HG02623 (cell line): ENCODE measurements at regions not wholly inside any gene's neighbourhood (a gene's known extent, or its start where the extent isn't known, plus 50 kb on each side); places are given as distances from the start of the nearest gene placed in this dataset.
"Not testable (repeated sequence)": the region's sequence is repeated elsewhere in the genome, so short reads cannot be mapped to it uniquely, and the experiment has no call there.

ENCODE experiments used
- ATAC-seq: cut with Tn5 transposase; IDR thresholded peaks from one replicate; pipeline ENCODE4 v1.9.1; 2021; ENCODE audit warnings: moderate library complexity; ENCODE audit not compliant: unreplicated experiment

DNA sequence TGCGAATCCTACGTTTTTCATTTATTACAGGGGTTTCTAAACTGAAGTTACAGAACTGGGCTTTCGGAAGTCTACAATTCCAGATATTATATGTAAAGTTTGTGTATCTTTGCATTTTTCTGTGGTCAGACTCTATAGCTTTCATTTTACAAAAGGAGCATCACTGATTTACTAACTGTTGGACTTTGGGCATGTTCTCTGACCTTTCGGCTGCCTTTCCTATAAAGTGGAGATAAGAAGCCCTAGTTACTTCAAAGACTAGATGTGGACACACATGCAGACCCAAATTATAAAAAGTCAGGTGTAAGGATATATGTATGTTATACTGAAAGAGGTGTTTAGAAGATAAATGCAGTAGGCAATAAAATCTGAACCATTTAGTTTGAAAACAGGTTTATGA, 126.6 kb upstream of the PRKCQ start:
- ATAC-seq = no peak

DNA sequence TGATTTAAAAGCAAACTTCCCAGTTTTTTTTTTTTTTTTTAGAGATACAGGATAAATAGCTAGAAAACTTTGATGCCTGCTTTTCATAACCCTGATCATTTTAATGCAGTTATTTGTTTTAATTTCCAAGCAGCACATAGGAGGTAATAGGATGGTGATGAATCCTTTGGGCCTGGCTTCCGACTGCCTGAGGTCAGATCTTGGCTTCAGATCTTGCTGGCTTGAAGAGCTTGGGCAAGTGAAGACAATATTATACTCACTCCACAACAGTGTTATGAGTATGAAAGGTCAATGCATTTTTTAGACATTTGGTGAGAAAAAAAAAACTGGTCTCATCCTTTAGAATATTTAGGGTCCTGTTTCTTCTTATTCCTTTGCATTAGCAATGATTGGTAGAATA, 124.8 kb upstream of the PRKCQ start:
- no peak for ATAC-seq

- ATAC-seq = not testable (repeated sequence)
These were observed 122.8 kb upstream of the PRKCQ start for GRCh38 chr10:6702833-6703232.

- ATAC-seq = no peak
These were observed 122.0 kb upstream of the PRKCQ start for GRCh38 chr10:6702030-6702429.

DNA sequence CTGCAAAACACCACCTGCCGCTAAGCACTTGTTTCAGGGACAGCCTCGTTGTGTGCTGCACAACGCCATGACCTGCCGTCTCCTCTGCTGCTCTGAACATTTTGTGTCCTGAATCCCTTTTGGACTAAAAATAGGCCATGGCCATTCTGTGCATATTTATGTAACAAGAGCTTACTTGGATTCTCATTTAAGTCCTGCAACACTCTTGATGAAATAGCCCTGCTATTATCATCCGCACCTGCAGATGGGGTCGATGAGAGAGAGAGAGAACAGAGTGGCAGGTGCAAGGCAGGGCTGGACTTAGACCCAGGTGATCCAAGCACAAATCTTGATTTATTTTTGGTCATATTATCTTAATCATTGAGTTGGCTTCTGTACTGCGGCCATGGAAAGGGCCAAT, 121.2 kb upstream of the PRKCQ start:
- ATAC-seq = no peak

DNA sequence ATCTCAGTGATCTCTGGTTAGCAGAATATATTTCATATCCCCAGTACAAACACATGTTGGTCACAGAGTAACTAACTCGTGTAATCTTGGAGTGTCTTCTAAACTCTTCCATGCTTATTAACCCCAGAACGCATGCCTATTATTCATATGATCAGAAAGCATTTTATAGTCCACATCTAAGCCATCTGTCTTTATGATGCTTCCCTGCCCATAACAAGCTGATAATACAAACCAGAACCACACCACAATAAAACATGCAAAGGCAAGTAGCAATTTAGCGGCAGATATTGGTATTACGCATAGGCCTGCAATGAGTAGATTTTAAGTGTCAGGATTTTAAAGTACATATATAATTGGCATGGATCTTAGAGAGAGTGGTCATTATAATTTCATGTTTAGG, 120.0 kb upstream of the PRKCQ start:
- ATAC-seq = no peak

GRCh38 chr10:6699336-6699735, 119.3 kb upstream of the PRKCQ start:
- ATAC-seq = no peak

- no peak for ATAC-seq
These were observed 115.4 kb upstream of the PRKCQ start for GRCh38 chr10:6695519-6695918.

GRCh38 chr10:6694447-6695140, 114.5 kb upstream of the PRKCQ start:
- no peak for ATAC-seq

DNA sequence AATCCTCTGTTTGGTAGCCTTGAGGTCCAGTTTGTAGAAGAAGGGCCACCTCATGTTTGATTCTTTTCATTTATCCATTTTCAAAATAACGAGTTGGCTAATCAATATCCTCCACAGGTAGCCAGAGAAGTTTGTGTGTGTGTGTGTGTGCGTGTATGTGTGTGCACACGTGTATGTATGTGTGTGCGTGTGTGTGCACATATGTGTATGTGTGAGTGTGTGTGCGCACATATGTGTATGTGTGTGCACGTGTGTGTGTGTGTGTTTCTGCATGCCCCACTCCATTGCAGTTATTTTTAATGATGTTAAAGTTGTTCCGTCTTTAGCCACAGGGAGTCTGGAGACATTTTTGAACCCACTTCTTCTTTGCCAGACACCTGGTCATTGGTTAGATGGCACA, 112.8 kb upstream of the PRKCQ start:
- no peak for ATAC-seq

DNA sequence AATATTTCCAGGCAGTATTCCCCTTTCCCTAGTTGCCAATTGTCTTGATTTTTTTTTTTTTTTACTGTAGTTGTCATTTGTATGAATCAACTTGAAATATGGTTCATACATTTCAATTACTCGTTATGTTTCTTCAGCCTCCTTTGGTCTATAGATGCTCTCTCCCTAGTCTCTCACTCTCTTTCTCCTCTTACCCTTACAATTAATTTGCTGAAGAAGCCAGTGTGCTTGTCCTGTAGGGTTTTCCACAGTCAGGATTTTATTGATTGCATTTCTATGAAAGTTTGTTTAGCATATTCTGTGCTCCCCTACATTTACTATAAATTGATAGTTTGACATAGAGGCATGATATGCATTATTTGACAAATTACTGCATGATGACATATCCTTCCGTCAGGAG, 112.0 kb upstream of the PRKCQ start:
- no peak for ATAC-seq

DNA sequence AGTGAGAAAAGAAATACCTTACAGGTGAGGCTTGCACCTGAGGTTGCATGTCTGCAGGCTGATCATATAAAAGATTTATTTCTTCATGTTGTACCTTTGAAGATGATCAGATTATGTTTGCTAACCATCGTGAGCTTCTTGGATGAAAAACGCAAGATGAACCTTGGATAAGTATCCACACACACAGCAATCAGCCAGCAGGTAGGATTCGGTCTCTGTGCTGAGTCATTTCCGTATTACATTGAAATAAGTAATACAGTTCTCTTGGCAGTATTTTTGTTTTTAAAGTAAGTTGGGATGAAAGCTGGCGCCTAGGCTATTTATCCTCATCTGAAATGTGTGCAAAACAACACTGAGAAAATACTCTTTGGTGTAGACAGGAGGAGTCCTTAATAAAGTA, 109.0 kb upstream of the PRKCQ start:
- no peak for ATAC-seq

GRCh38 chr10:6680735-6681134, 100.7 kb upstream of the PRKCQ start:
- ATAC-seq = no peak

DNA sequence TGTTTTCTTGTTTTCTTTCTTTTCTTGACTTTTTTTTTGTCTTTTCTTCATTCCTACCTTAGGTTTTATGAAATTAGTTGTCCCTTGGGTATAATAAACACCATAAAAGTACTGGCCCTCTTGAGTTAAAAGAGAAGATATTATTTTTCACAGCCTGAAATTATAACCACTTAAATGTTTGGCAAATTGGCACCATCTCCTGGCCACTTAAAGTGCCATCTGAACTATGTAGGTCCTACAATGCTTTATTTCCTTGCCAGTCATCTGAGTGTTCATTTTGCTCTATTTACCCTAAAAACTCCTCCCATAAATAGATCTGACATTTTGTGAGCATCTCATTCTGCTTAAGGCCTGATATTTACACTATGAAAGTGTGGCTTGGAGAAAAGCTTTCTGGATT, 98.9 kb upstream of the PRKCQ start:
- no peak for ATAC-seq

- no peak for ATAC-seq
These were observed 98.2 kb upstream of the PRKCQ start for GRCh38 chr10:6678211-6678803.

DNA sequence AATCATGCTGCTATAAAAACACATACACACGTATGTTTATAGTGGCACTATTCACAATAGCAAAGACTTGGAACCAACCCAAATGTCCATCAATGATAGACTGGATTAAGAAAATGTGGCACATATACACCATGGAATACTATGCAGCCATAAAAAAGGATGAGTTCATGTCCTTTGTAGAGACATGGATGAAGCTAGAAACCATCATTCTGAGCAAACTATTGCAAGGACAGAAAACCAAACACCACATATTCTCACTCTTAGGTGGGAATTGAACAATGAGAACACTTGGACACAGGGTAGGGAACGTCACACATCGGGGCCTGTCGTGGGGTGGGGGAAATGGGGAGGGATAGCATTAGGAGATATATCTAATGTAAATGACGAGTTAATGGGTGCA, 97.1 kb upstream of the PRKCQ start:
- not testable (repeated sequence) for ATAC-seq

DNA sequence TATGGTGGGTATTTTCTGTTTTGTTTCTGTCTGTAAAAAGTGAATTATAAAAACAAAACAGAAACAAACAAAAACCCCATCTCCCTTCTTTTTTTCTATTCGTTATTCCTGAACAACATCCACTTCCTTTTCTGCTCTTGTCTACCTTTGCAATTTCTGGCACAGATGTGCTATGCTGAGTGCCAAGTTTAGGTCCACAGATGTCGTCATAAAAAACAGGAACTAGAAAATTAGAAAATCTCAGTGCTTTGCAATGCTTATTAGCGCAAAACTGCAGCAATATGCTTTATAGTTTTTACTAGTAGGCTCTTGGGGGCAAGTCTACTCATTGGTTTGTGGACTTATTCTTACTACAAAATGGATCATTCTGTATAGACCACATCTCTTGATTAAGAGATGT, 94.2 kb upstream of the PRKCQ start:
- ATAC-seq = no peak

DNA sequence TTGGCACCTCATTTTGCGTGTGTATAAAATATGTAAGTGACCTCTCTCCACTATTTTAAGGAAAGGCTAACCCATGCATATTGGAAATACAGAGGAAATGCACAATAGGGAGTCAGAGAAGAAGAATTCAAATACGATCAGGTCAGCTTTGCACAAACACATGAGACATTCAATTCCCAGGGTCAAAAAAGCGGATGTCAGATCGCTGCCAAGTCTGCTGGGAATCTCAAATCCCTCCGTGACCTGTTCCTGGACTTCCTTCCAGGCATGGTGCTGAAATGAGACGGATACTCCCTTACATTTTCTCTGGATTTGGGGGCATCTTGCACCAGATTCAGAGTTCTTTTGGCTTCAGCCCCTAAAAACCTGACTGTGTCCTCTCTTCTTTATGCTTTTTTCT, 91.9 kb upstream of the PRKCQ start:
- no peak for ATAC-seq

GRCh38 chr10:6669269-6669859, 89.3 kb upstream of the PRKCQ start:
- ATAC-seq = no peak

- no peak for ATAC-seq
These were observed 87.7 kb upstream of the PRKCQ start for GRCh38 chr10:6667679-6668270.

GRCh38 chr10:6667150-6667549, 87.1 kb upstream of the PRKCQ start:
- ATAC-seq = no peak

DNA sequence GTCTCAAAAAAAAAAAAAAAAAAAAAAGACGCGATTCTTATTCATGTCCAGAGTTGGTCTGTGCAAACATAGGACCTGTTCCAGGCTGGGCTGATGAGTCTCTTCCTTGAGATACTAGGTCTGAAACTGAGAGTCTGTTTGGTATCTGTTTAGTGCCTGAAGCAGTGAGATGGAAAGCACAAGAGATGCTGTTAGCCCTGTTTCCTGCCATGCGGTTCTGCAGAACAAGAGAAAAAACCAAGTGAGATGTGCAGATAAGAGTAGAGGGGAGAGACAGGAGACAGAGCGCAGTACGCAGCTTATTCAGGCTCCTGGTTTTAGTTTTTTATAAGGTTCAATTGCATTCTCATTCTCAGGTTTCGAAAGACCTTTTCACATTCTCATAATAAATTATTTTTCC, 85.8 kb upstream of the PRKCQ start:
- ATAC-seq = no peak
